GM12892 (cell line): ENCODE measurements at regions not wholly inside any gene's neighbourhood (a gene's known extent, or its start where the extent isn't known, plus 50 kb on each side); places are given as distances from the start of the nearest gene placed in this dataset.

Experiments used
- POLR2A ChIP-seq: IDR thresholded peaks from 2 replicates; pipeline ENCODE4 v1.6.1; 2011; ENCODE audit warnings: low read depth, low read length, control low read depth
- POLR2AphosphoS5 ChIP-seq: IDR thresholded peaks from 2 replicates; pipeline ENCODE4 v1.6.1; 2011; ENCODE audit warnings: low read depth, low read length, control low read depth

DNA sequence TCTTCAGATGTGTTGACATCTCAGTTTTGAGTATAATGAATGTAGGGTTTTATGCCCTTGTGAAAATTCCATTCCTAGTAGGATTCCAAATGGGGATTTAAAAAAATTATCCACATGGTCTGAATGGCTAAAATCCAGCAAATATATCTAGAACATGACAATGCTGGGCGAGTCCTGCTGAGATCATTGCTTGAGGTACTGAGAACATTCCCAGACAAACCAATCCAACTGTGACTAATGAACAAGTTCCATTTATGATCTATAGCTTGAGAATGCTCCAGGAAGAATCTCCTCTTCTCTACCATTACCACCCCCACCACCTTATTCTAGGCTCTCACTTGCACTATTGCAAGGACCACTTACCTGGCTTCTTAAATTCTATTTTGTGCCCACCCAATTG lies 77.2 kb upstream of the IL1RAPL2 start:
- TF ChIP-seq POLR2A (no peak), POLR2AphosphoS5 (no peak)
